Liver (tissue), 3 donors: ENCODE measurements at regions not wholly inside any gene's neighbourhood (a gene's known extent, or its start where the extent isn't known, plus 50 kb on each side); places are given as distances from the start of the nearest gene placed in this dataset.

Experiments
- TAF1 ChIP-seq: conservative IDR thresholded peaks from 2 replicates; pipeline ENCODE4 v1.6.1; 2016; ENCODE audit warnings: antibody characterized with exemption, mild to moderate bottlenecking
- TF ChIP-seq, protein P1 (sequence below): IDR thresholded peaks from 2 replicates; pipeline ENCODE4 v1.6.1; 2016; ENCODE audit warnings: antibody characterized with exemption
- TF ChIP-seq, protein P2 (sequence below): IDR thresholded peaks from 2 replicates; pipeline ENCODE4 v1.6.1; 2016; ENCODE audit warnings: antibody characterized with exemption
- TF ChIP-seq, protein P3 (sequence below): fragments of 150-350 bp; IDR thresholded peaks from 2 replicates; pipeline ENCODE4 v1.5.1; 2017; ENCODE audit warnings: improper control_type of control experiment, low read depth, low read length; ENCODE audit not compliant: missing input control
- donor health status: healthy.
- donor health status: healthy.

DNA sequence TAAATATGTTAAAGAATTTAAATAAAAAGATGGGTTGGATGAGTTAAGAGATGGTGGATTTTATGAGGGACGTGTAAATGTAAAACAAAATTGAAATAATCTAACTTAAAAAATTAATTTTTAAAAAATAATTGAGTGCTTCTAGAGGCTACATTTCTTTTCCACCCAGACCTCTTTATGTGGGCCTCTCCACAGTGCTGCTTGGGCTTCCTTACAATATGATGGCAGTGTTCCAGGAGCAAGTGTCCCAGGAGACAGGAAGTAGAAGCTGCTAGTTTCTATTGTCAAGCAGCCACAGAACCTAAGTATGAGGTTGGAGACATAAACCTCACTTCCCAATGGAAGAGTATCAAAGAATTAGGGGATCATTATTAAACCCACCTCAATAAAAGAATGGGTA lies 205.7 kb upstream of the CPHXL start:
- TF ChIP-seq, protein P1, sequence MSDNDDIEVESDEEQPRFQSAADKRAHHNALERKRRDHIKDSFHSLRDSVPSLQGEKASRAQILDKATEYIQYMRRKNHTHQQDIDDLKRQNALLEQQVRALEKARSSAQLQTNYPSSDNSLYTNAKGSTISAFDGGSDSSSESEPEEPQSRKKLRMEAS, result no peak
- TF ChIP-seq, protein P2, sequence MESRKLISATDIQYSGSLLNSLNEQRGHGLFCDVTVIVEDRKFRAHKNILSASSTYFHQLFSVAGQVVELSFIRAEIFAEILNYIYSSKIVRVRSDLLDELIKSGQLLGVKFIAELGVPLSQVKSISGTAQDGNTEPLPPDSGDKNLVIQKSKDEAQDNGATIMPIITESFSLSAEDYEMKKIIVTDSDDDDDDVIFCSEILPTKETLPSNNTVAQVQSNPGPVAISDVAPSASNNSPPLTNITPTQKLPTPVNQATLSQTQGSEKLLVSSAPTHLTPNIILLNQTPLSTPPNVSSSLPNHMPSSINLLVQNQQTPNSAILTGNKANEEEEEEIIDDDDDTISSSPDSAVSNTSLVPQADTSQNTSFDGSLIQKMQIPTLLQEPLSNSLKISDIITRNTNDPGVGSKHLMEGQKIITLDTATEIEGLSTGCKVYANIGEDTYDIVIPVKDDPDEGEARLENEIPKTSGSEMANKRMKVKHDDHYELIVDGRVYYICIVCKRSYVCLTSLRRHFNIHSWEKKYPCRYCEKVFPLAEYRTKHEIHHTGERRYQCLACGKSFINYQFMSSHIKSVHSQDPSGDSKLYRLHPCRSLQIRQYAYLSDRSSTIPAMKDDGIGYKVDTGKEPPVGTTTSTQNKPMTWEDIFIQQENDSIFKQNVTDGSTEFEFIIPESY, result no peak
- TF ChIP-seq, protein P3, sequence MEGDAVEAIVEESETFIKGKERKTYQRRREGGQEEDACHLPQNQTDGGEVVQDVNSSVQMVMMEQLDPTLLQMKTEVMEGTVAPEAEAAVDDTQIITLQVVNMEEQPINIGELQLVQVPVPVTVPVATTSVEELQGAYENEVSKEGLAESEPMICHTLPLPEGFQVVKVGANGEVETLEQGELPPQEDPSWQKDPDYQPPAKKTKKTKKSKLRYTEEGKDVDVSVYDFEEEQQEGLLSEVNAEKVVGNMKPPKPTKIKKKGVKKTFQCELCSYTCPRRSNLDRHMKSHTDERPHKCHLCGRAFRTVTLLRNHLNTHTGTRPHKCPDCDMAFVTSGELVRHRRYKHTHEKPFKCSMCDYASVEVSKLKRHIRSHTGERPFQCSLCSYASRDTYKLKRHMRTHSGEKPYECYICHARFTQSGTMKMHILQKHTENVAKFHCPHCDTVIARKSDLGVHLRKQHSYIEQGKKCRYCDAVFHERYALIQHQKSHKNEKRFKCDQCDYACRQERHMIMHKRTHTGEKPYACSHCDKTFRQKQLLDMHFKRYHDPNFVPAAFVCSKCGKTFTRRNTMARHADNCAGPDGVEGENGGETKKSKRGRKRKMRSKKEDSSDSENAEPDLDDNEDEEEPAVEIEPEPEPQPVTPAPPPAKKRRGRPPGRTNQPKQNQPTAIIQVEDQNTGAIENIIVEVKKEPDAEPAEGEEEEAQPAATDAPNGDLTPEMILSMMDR, result no peak
- TF ChIP-seq TAF1, result no peak
